ENCODE measurements at regions not wholly inside any gene's neighbourhood (a gene's known extent, or its start where the extent isn't known, plus 50 kb on each side); places are given as distances from the start of the nearest gene placed in this dataset.
"Not testable (repeated sequence)": the region's sequence is repeated elsewhere in the genome, so short reads cannot be mapped to it uniquely, and the experiment has no call there.

GRCh38 chr7:65789943-65790342, 82.9 kb upstream of the VKORC1L1 start:
- H3K79me2 ChIP-seq (ENCODE audit: insufficient read depth, low read length); H4K20me1 ChIP-seq (ENCODE audit: insufficient read depth, low read length); H3K4me1 ChIP-seq (ENCODE audit: insufficient read depth, low read length); H2AFZ ChIP-seq (ENCODE audit: low read depth, low read length); H3K9me3 ChIP-seq (ENCODE audit: insufficient read depth, low read depth, low read length); H3K4me3 ChIP-seq (ENCODE audit: insufficient read depth, low read depth, low read length); H3K27me3 ChIP-seq (ENCODE audit: insufficient read depth, low read length); FAIRE-seq; H3K27ac ChIP-seq (ENCODE audit: low read depth, low read length); H3K4me2 ChIP-seq (ENCODE audit: low read length); H3K27me3 Mint-ChIP-seq (ENCODE audit: low read depth, unreplicated experiment); H3K9me3 Mint-ChIP-seq (ENCODE audit: unreplicated experiment); H3K36me3 ChIP-seq (ENCODE audit: insufficient read depth, low read length); H3K4me3 Mint-ChIP-seq (ENCODE audit: unreplicated experiment); H3K36me3 Mint-ChIP-seq (ENCODE audit: low read depth, unreplicated experiment); H3K27ac Mint-ChIP-seq (ENCODE audit: unreplicated experiment); DNase-seq (ENCODE audit: low read depth); H3K9ac ChIP-seq (ENCODE audit: low read length): not testable (repeated sequence)
- peaks cover 11% of the 10 kb centered on the region for H3K4me1 Mint-ChIP-seq (ENCODE audit: low read depth, unreplicated experiment)

DNA sequence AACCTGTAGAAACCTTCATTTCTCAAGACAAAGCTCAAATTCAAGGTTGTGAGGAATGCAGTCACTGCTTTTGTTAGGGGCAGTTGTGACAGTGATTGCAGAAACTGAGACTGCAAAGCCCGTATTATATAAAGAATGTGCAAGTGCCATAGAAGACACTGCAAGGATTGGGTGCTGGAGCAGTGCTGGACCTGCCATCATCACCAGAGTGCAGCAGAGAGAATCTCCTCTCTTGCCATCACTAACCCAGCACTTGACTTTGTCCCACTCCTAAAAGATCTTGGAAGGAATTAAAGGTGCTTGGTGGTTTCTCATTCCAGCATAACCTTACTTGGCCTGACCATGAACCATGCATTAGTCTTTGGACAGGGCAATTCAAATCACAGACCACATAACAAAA, 81.1 kb upstream of the VKORC1L1 start:
- H3K27ac Mint-ChIP-seq (ENCODE audit: unreplicated experiment); H3K9me3 Mint-ChIP-seq (ENCODE audit: unreplicated experiment); H3K27me3 ChIP-seq (ENCODE audit: insufficient read depth, low read length): not testable (repeated sequence)

DNA sequence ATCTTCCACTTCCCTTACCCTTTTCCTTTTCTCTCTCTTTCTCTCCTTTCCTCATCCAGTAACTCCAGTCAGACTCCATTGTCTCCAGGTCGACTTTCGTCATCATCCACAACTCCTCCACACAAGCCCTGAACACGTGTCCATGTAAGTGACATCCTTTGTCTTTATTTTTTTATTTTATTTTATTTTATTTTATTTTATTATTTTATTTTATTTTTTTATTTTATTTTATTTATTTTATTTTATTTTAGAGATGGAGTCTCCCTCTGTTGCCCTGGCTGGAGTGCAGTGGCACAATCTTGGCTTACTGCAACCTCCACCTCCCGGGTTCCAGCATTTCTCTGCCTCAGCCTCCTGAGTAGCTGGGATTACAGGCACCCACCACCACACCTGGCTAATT, 80.1 kb upstream of the VKORC1L1 start:
- not testable (repeated sequence) for H3K27ac Mint-ChIP-seq (ENCODE audit: unreplicated experiment); H3K4me3 ChIP-seq (ENCODE audit: insufficient read depth, low read depth, low read length); DNase-seq (ENCODE audit: low read depth); H3K79me2 ChIP-seq (ENCODE audit: insufficient read depth, low read length); H3K9me3 ChIP-seq (ENCODE audit: insufficient read depth, low read depth, low read length); H3K9ac ChIP-seq (ENCODE audit: low read length); H3K9me3 Mint-ChIP-seq (ENCODE audit: unreplicated experiment); H4K20me1 ChIP-seq (ENCODE audit: insufficient read depth, low read length); H3K4me2 ChIP-seq (ENCODE audit: low read length); H3K27ac ChIP-seq (ENCODE audit: low read depth, low read length); H2AFZ ChIP-seq (ENCODE audit: low read depth, low read length); H3K36me3 Mint-ChIP-seq (ENCODE audit: low read depth, unreplicated experiment); FAIRE-seq; H3K27me3 Mint-ChIP-seq (ENCODE audit: low read depth, unreplicated experiment); H3K27me3 ChIP-seq (ENCODE audit: insufficient read depth, low read length); H3K4me1 ChIP-seq (ENCODE audit: insufficient read depth, low read length); H3K36me3 ChIP-seq (ENCODE audit: insufficient read depth, low read length); H3K4me3 Mint-ChIP-seq (ENCODE audit: unreplicated experiment)
- H3K4me1 Mint-ChIP-seq (ENCODE audit: low read depth, unreplicated experiment): peaks cover 19% of the 10 kb centered on the region

More for the DNA sequence above, 81.1 kb upstream of the VKORC1L1 start:
- peaks cover 17% of the 10 kb centered on the region for H3K4me1 Mint-ChIP-seq (ENCODE audit: low read depth, unreplicated experiment)
- not testable (repeated sequence) for H3K36me3 Mint-ChIP-seq (ENCODE audit: low read depth, unreplicated experiment); H3K36me3 ChIP-seq (ENCODE audit: insufficient read depth, low read length); H3K9ac ChIP-seq (ENCODE audit: low read length); FAIRE-seq; H3K4me2 ChIP-seq (ENCODE audit: low read length); H3K4me1 ChIP-seq (ENCODE audit: insufficient read depth, low read length); H3K4me3 Mint-ChIP-seq (ENCODE audit: unreplicated experiment); H3K9me3 ChIP-seq (ENCODE audit: insufficient read depth, low read depth, low read length); H4K20me1 ChIP-seq (ENCODE audit: insufficient read depth, low read length); H3K79me2 ChIP-seq (ENCODE audit: insufficient read depth, low read length); DNase-seq (ENCODE audit: low read depth); H3K4me3 ChIP-seq (ENCODE audit: insufficient read depth, low read depth, low read length); H2AFZ ChIP-seq (ENCODE audit: low read depth, low read length); H3K27me3 Mint-ChIP-seq (ENCODE audit: low read depth, unreplicated experiment); H3K27ac ChIP-seq (ENCODE audit: low read depth, low read length)

- H3K9ac ChIP-seq (ENCODE audit: low read length); H3K79me2 ChIP-seq (ENCODE audit: insufficient read depth, low read length); H3K36me3 Mint-ChIP-seq (ENCODE audit: low read depth, unreplicated experiment): not testable (repeated sequence)
These were observed 78.0 kb upstream of the VKORC1L1 start for GRCh38 chr7:65794671-65795391.

GRCh38 chr7:65795392-65795716, 77.5 kb upstream of the VKORC1L1 start:
- not testable (repeated sequence) for H3K4me3 Mint-ChIP-seq (ENCODE audit: unreplicated experiment); H3K27me3 ChIP-seq (ENCODE audit: insufficient read depth, low read length); H2AFZ ChIP-seq (ENCODE audit: low read depth, low read length); H3K27me3 Mint-ChIP-seq (ENCODE audit: low read depth, unreplicated experiment); H3K27ac Mint-ChIP-seq (ENCODE audit: unreplicated experiment); H3K9me3 Mint-ChIP-seq (ENCODE audit: unreplicated experiment); H3K36me3 ChIP-seq (ENCODE audit: insufficient read depth, low read length); H3K79me2 ChIP-seq (ENCODE audit: insufficient read depth, low read length); H3K27ac ChIP-seq (ENCODE audit: low read depth, low read length); H3K36me3 Mint-ChIP-seq (ENCODE audit: low read depth, unreplicated experiment); FAIRE-seq; H3K4me2 ChIP-seq (ENCODE audit: low read length); DNase-seq (ENCODE audit: low read depth); H3K9ac ChIP-seq (ENCODE audit: low read length); H3K9me3 ChIP-seq (ENCODE audit: insufficient read depth, low read depth, low read length); H4K20me1 ChIP-seq (ENCODE audit: insufficient read depth, low read length); H3K4me3 ChIP-seq (ENCODE audit: insufficient read depth, low read depth, low read length)
- H3K4me1 ChIP-seq (ENCODE audit: insufficient read depth, low read length): peaks cover 12% of the 10 kb centered on the region
- H3K4me1 Mint-ChIP-seq (ENCODE audit: low read depth, unreplicated experiment): peaks cover 28% of the 10 kb centered on the region

More at GRCh38 chr7:65794671-65795391, 78.0 kb upstream of the VKORC1L1 start:
- not testable (repeated sequence) for H3K27ac ChIP-seq (ENCODE audit: low read depth, low read length); H4K20me1 ChIP-seq (ENCODE audit: insufficient read depth, low read length); H2AFZ ChIP-seq (ENCODE audit: low read depth, low read length); H3K27ac Mint-ChIP-seq (ENCODE audit: unreplicated experiment); H3K9me3 ChIP-seq (ENCODE audit: insufficient read depth, low read depth, low read length); H3K27me3 ChIP-seq (ENCODE audit: insufficient read depth, low read length); H3K4me3 ChIP-seq (ENCODE audit: insufficient read depth, low read depth, low read length); H3K27me3 Mint-ChIP-seq (ENCODE audit: low read depth, unreplicated experiment); H3K9me3 Mint-ChIP-seq (ENCODE audit: unreplicated experiment); H3K36me3 ChIP-seq (ENCODE audit: insufficient read depth, low read length); FAIRE-seq; H3K4me3 Mint-ChIP-seq (ENCODE audit: unreplicated experiment)
- peaks cover 12% of the 10 kb centered on the region for H3K4me1 ChIP-seq (ENCODE audit: insufficient read depth, low read length)
- peaks cover 28% of the 10 kb centered on the region for H3K4me1 Mint-ChIP-seq (ENCODE audit: low read depth, unreplicated experiment)
- H3K4me2 ChIP-seq (ENCODE audit: low read length): peak overlapping the region; percentile 32
- DNase-seq (ENCODE audit: low read depth): peak; percentile 41
